ENCODE measurements at regions not wholly inside any gene's neighbourhood (a gene's known extent, or its start where the extent isn't known, plus 50 kb on each side); places are given as distances from the start of the nearest gene placed in this dataset.

DNA sequence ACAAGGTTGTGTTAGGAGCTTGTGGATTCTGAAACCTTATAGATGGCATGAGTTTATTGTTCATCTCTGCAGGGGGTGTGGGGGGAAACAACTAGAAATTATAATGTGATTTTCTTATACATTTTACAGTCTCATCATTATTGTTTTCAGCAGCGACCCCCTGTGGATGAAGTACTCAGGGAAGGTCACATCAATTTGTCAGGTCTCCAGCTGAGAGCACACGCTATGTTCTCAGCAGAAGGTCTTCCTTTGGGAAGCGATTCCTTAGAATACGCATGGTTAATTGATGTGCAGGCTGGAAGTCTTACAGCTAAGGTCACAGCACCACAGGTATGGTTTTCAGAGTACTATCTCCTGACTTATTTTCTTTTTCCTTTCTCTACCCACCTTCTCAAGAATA lies 72.2 kb downstream of the BLTP1 start:
- H3K36me3 ChIP-seq (ENCODE audit: insufficient read depth, low read length): peaks cover 78% of the 10 kb centered on the region
- DNase-seq: peak in 6 of 14 experiments; percentile 1 to 30 (median 16)
- no peaks in the 10 kb centered on the region for H3K4me1 ChIP-seq (ENCODE audit: insufficient read depth, low read length)
- H3K27me3 ChIP-seq (ENCODE audit: control insufficient read depth in 1 of 2, insufficient read depth in 2 of 2, low read length in 2 of 2): no peaks in the 10 kb centered on the region
- no peaks in the 10 kb centered on the region for H3K27me3 Mint-ChIP-seq
- H3K27ac ChIP-seq (ENCODE audit: low read depth in 1 of 2, low read length in 2 of 2): no peak overlapping the region
- no peaks in the 10 kb centered on the region for H3K9me3 Mint-ChIP-seq
- ATAC-seq (ENCODE audit: poor library complexity): no peak
- H3K4me1 Mint-ChIP-seq (ENCODE audit: low read depth): peaks cover 30% of the 10 kb centered on the region
- intact Hi-C loops (cut with DNase I, micrococcal nuclease): no loop called here
- H3K9me3 ChIP-seq (ENCODE audit: control insufficient read depth in 1 of 2, insufficient read depth in 1 of 2, low read length in 2 of 2): no peaks in the 10 kb centered on the region
- H3K4me3 Mint-ChIP-seq: no peak overlapping the region
- H3K4me3 ChIP-seq (ENCODE audit: low read length): no peak overlapping the region
- CTCF ChIA-PET: interaction anchor here (1.2 to 1.3 kb wide), 2 partner anchors 9 to 324 kb away, joined by 3 to 6 read pairs; no protein-coding TSS in a partner anchor
- no peak overlapping the region for H3K27ac Mint-ChIP-seq
- POLR2A ChIA-PET: interaction anchor here (0.6 kb wide), 1 partner anchor 324 kb away, joined by 3 read pairs; no protein-coding TSS in a partner anchor
- H3K36me3 Mint-ChIP-seq (ENCODE audit: low read depth): peaks cover 93% of the 10 kb centered on the region
- TF ChIP-seq CTCF (IDR thresholded peaks at IDR 0.05): no peak

- ATAC-seq (ENCODE audit: poor library complexity) (no peak), DNase-seq (no peak)
- Histone ChIP-seq H3K4me3 (ENCODE audit: low read length) (no peak overlapping the region), H3K4me1 (ENCODE audit: insufficient read depth, low read length) (no peaks in the 10 kb centered on the region), H3K27me3 (ENCODE audit: control insufficient read depth in 1 of 2, insufficient read depth in 2 of 2, low read length in 2 of 2) (no peaks in the 10 kb centered on the region), H3K9me3 (ENCODE audit: control insufficient read depth in 1 of 2, insufficient read depth in 1 of 2, low read length in 2 of 2) (no peaks in the 10 kb centered on the region), H3K27ac (ENCODE audit: low read depth in 1 of 2, low read length in 2 of 2) (no peak overlapping the region), H3K36me3 (ENCODE audit: insufficient read depth, low read length) (peaks cover 74% of the 10 kb centered on the region)
- H3K27ac Mint-ChIP-seq: no peak overlapping the region
- peaks cover 5% of the 10 kb centered on the region for H3K4me1 Mint-ChIP-seq (ENCODE audit: low read depth)
- no peak overlapping the region for H3K4me3 Mint-ChIP-seq
- CTCF ChIA-PET: no interaction called here
- H3K9me3 Mint-ChIP-seq: no peaks in the 10 kb centered on the region
- intact Hi-C loops (cut with DNase I, micrococcal nuclease): no loop called here
- H3K36me3 Mint-ChIP-seq (ENCODE audit: low read depth): peaks cover 91% of the 10 kb centered on the region
- POLR2A ChIA-PET: no interaction called here
- TF ChIP-seq CTCF (IDR thresholded peaks at IDR 0.05): no peak
- no peaks in the 10 kb centered on the region for H3K27me3 Mint-ChIP-seq
These were observed 75.1 kb downstream of the BLTP1 start for GRCh38 chr4:122227202-122227601.

GRCh38 chr4:122229857-122230256 lies 77.7 kb downstream of the BLTP1 start:
- H3K4me3 Mint-ChIP-seq: no peak overlapping the region
- no peak overlapping the region for H3K27ac Mint-ChIP-seq
- H3K4me1 Mint-ChIP-seq (ENCODE audit: low read depth): no peaks in the 10 kb centered on the region
- no peaks in the 10 kb centered on the region for H3K27me3 ChIP-seq (ENCODE audit: control insufficient read depth in 1 of 2, insufficient read depth in 2 of 2, low read length in 2 of 2)
- no peak overlapping the region for H3K27ac ChIP-seq (ENCODE audit: low read depth in 1 of 2, low read length in 2 of 2)
- H3K4me3 ChIP-seq (ENCODE audit: low read length): no peak overlapping the region
- peaks cover 65% of the 10 kb centered on the region for H3K36me3 ChIP-seq (ENCODE audit: insufficient read depth, low read length)
- no peak for TF ChIP-seq CTCF (IDR thresholded peaks at IDR 0.05)
- H3K9me3 Mint-ChIP-seq: no peaks in the 10 kb centered on the region
- DNase-seq (no peak), ATAC-seq (ENCODE audit: poor library complexity) (no peak)
- no peaks in the 10 kb centered on the region for H3K27me3 Mint-ChIP-seq
- H3K4me1 ChIP-seq (ENCODE audit: insufficient read depth, low read length): no peaks in the 10 kb centered on the region
- ChIA-PET POLR2A (no interaction called here), CTCF (no interaction called here)
- intact Hi-C loops (cut with DNase I, micrococcal nuclease): no loop called here
- H3K9me3 ChIP-seq (ENCODE audit: control insufficient read depth in 1 of 2, insufficient read depth in 1 of 2, low read length in 2 of 2): no peaks in the 10 kb centered on the region
- peaks cover 90% of the 10 kb centered on the region for H3K36me3 Mint-ChIP-seq (ENCODE audit: low read depth)

All from CD4-positive, alpha-beta T cell (primary cell).